HCT116 (cell line): ENCODE measurements at regions not wholly inside any gene's neighbourhood (a gene's known extent, or its start where the extent isn't known, plus 50 kb on each side); places are given as distances from the start of the nearest gene placed in this dataset.

ENCODE experiments used
- ATAC-seq: fragments of 200-7000 bp; cut with Tn5 transposase; 2 replicates; pipeline ENCODE4 v1.9.1; 2020; ENCODE audit warnings: mild to moderate bottlenecking, moderate library complexity
- BruUV-seq: library from RNA; stranded (reverse); fragments of 400-500 nt; replicated peaks from 2 replicates; lab custom pipeline; 2021; lab: Mats Ljungman, UMichigan
- CTCF ChIA-PET: fragments of 300-600 bp; sonication (Branson Sonifier 250); formaldehyde crosslinking; loops from one replicate; lab custom pipeline; 2021; ENCODE audit warnings: antibody characterized with exemption; lab: Charles Lee
- POLR2A ChIA-PET: fragments of 300-600, 350-600 bp; sonication (Branson Sonifier 250); formaldehyde crosslinking; loops from one replicate; lab custom pipeline; 2021; ENCODE audit warnings: antibody characterized with exemption; lab: Charles Lee
- RAD21 ChIA-PET, 2 experiments: fragments of 300-600 bp; sonication (Branson Sonifier 250); formaldehyde crosslinking; loops; one replicate each; lab custom pipeline; 2023; ENCODE audit warnings: low total read pairs in 2 of 2; ENCODE audit not compliant: uncharacterized antibody in 2 of 2, unreplicated experiment in 2 of 2, low non-redundant PET in 1 of 2; lab: Charles Lee
- DNase-seq: peaks from one replicate; pipeline ENCODE4 v3.0.0-alpha.2; 2010; ENCODE audit warnings: low read depth, low spot score
- H2AFZ ChIP-seq: fragments of 200-600 bp; shearing (Covaris generic), sonication (generic); 2 replicates; pipeline ENCODE4 v1.6.1; 2017; ENCODE audit warnings: low read depth, mixed run types, mixed read lengths, antibody characterized with exemption, low read length; ENCODE audit not compliant: poor library complexity, severe bottlenecking
- H3K27ac ChIP-seq: 2 replicates; pipeline ENCODE4 v1.5.1; 2012; ENCODE audit warnings: low read depth, low read length
- H3K27me3 ChIP-seq: fragments of 200-600 bp; sonication (generic); 2 replicates; pipeline ENCODE4 v1.6.1; 2016; ENCODE audit warnings: mixed run types, low read length, mixed read lengths; ENCODE audit not compliant: insufficient read depth
- H3K36me3 ChIP-seq, 2 experiments: fragments of 200-500 bp in 1 of 2; fragments of 200-600 bp in 1 of 2; sonication (Bioruptor generic) in 1 of 2; sonication (generic) in 1 of 2; 2 replicates each; pipeline versions ENCODE4 v1.5.1 to v1.6.1; 2014 to 2016; ENCODE audit warnings: low read length in 2 of 2, inconsistent platforms in 1 of 2, mixed read lengths in 1 of 2, mixed run types in 1 of 2; ENCODE audit not compliant: insufficient read depth in 2 of 2, control insufficient read depth in 1 of 2
- H3K4me1 ChIP-seq, 2 experiments: fragments of 200-600 bp in 1 of 2; sonication (generic) in 1 of 2; 2 replicates each; pipeline versions ENCODE4 v1.5.1 to v1.6.1; 2012 to 2017; ENCODE audit warnings: low read length in 2 of 2, inconsistent platforms in 1 of 2, mild to moderate bottlenecking in 1 of 2, mixed read lengths in 1 of 2, mixed run types in 1 of 2, moderate library complexity in 1 of 2; ENCODE audit not compliant: insufficient read depth in 2 of 2, control insufficient read depth in 1 of 2
- H3K4me2 ChIP-seq: fragments of 200-600 bp; sonication (generic); 2 replicates; pipeline ENCODE4 v1.6.1; 2017; ENCODE audit warnings: mixed run types, low read length, mixed read lengths
- H3K4me3 ChIP-seq, 2 experiments: fragments of 200-600 bp in 1 of 2; sonication (generic) in 1 of 2; replicated peaks in 1 of 2; 2 replicates each; pipeline ENCODE4 v1.5.1; 2011 to 2016; ENCODE audit warnings: low read length in 2 of 2, control low read depth in 1 of 2, low read depth in 1 of 2, mild to moderate bottlenecking in 1 of 2, mixed read lengths in 1 of 2, mixed run types in 1 of 2
- H3K79me2 ChIP-seq: fragments of 200-600 bp; sonication (generic); 2 replicates; pipeline ENCODE4 v1.6.1; 2017; ENCODE audit warnings: mild to moderate bottlenecking, mixed run types, low read length, moderate library complexity, mixed read lengths; ENCODE audit not compliant: insufficient read depth
- H3K9ac ChIP-seq: fragments of 200-600 bp; sonication (generic); 2 replicates; pipeline ENCODE4 v1.6.1; 2016; ENCODE audit warnings: low read length, mixed read lengths
- H3K9me2 ChIP-seq: fragments of 200-600 bp; sonication (generic), shearing (Covaris generic); 2 replicates; pipeline ENCODE4 v1.6.1; 2017; ENCODE audit warnings: mixed run types, mild to moderate bottlenecking, moderate library complexity; ENCODE audit not compliant: insufficient read depth
- H3K9me3 ChIP-seq, 2 experiments: fragments of 200-500 bp in 1 of 2; fragments of 200-600 bp in 1 of 2; sonication (Bioruptor generic) in 1 of 2; sonication (generic) in 1 of 2; 2 replicates each; pipeline ENCODE4 v1.6.1; 2014 to 2017; ENCODE audit warnings: low read length in 2 of 2, mixed read lengths in 2 of 2, inconsistent platforms in 1 of 2, low read depth in 1 of 2, mild to moderate bottlenecking in 1 of 2, mixed run types in 1 of 2, moderate library complexity in 1 of 2; ENCODE audit not compliant: control insufficient read depth in 1 of 2, insufficient read depth in 1 of 2
- H4K20me1 ChIP-seq: fragments of 200-600 bp; sonication (generic), shearing (Covaris generic); 2 replicates; pipeline ENCODE4 v1.6.1; 2017; ENCODE audit warnings: mixed run types, mild to moderate bottlenecking, moderate library complexity; ENCODE audit not compliant: insufficient read depth
- CBX3 ChIP-seq: IDR thresholded peaks from 2 replicates; pipeline ENCODE4 v1.6.1; 2012; ENCODE audit warnings: low read depth
- CEBPB ChIP-seq: IDR thresholded peaks from 2 replicates; pipeline ENCODE4 v1.6.1; 2012; ENCODE audit warnings: low read depth
- CTCF ChIP-seq, 3 experiments: fragments of 200-600 bp in 1 of 3; sonication (generic) in 1 of 3; IDR thresholded peaks in 2 of 3; conservative IDR thresholded peaks in 1 of 3; 2 replicates each; pipeline ENCODE4 v1.5.1; 2012 to 2017; ENCODE audit warnings: low read depth in 2 of 3, low read length in 2 of 3, antibody characterized with exemption in 1 of 3, borderline replicate concordance in 1 of 3, control low read depth in 1 of 3, mild to moderate bottlenecking in 1 of 3, mixed read lengths in 1 of 3, mixed run types in 1 of 3, moderate library complexity in 1 of 3; ENCODE audit not compliant: insufficient read depth in 1 of 3
- EZH2 ChIP-seq: fragments of 200-600 bp; sonication (generic); IDR thresholded peaks from 2 replicates; pipeline ENCODE4 v1.6.1; 2017; ENCODE audit warnings: antibody characterized with exemption, mixed run types
- FOSL1 ChIP-seq: IDR thresholded peaks from 2 replicates; pipeline ENCODE4 v1.6.1; 2012; ENCODE audit warnings: low read depth
- JUND ChIP-seq: IDR thresholded peaks from 2 replicates; pipeline ENCODE4 v1.6.1; 2012
- POLR2A ChIP-seq: IDR thresholded peaks from 2 replicates; pipeline ENCODE4 v1.7.0; 2011; ENCODE audit warnings: borderline replicate concordance; ENCODE audit not compliant: insufficient read depth, insufficient read length; ENCODE audit errors: extremely low read depth
- RAD21 ChIP-seq: IDR thresholded peaks from 2 replicates; pipeline ENCODE4 v1.6.1; 2012; ENCODE audit warnings: low read depth, mild to moderate bottlenecking
- SIN3A ChIP-seq: IDR thresholded peaks from 2 replicates; pipeline ENCODE4 v1.6.1; 2012; ENCODE audit warnings: low read depth
- SP1 ChIP-seq: IDR thresholded peaks from 2 replicates; pipeline ENCODE4 v1.6.1; 2012; ENCODE audit warnings: low read depth
- SRF ChIP-seq: IDR thresholded peaks from 2 replicates; pipeline ENCODE4 v1.6.1; 2012; ENCODE audit warnings: low read depth
- TCF7L2 ChIP-seq: IDR thresholded peaks from 2 replicates; pipeline ENCODE4 v1.7.0; 2011; ENCODE audit warnings: borderline replicate concordance, inconsistent platforms; ENCODE audit not compliant: insufficient read depth, insufficient read length; ENCODE audit errors: extremely low read depth
- YY1 ChIP-seq: IDR thresholded peaks from 2 replicates; pipeline ENCODE4 v1.6.1; 2011; ENCODE audit warnings: low read length, low read depth, moderate library complexity, mild to moderate bottlenecking; ENCODE audit not compliant: insufficient replicate concordance; ENCODE audit errors: extremely low read depth
- ZBTB33 ChIP-seq: IDR thresholded peaks from 2 replicates; pipeline ENCODE4 v1.6.1; 2011; ENCODE audit warnings: mild to moderate bottlenecking, low read length, moderate library complexity; ENCODE audit not compliant: insufficient replicate concordance; ENCODE audit errors: extremely low read depth
- intact Hi-C: fragments of 100-400 bp; cut with micrococcal nuclease; formaldehyde crosslinking; loops from 2 replicates; pipeline ENCODE4 v1.10.0; 2022

- no peak overlapping the region for H3K27ac ChIP-seq
- CTCF ChIA-PET, result no interaction called here
- H3K27me3 ChIP-seq, result peaks cover 86% of the 10 kb centered on the region
- H3K9me3 ChIP-seq, result no peaks in the 10 kb centered on the region
- intact Hi-C loops, result no loop called here
- POLR2A ChIA-PET, result no interaction called here
- no peaks in the 10 kb centered on the region for H4K20me1 ChIP-seq
- no peak overlapping the region for H3K4me2 ChIP-seq
- H3K9ac ChIP-seq, result no peak overlapping the region
- TF ChIP-seq EZH2 (no peak), YY1 (no peak), CBX3 (no peak), TCF7L2 (no peak), RAD21 (no peak), JUND (no peak), SP1 (no peak), CTCF (IDR thresholded peaks at IDR 0.05 in 2 of 3, conservative IDR thresholded peaks at IDR 0.05 in 1 of 3; ENCODE audit: borderline replicate concordance in 1 of 3, insufficient read depth in 1 of 3, low read depth in 2 of 3, low read length in 2 of 3) (no peak), CEBPB (no peak), SRF (no peak), FOSL1 (no peak), POLR2A (no peak), ZBTB33 (no peak), SIN3A (no peak)
- TF ChIP-seq, all 23 proteins: peak for 0
- Histone ChIP-seq H3K36me3 (no peaks in the 10 kb centered on the region), H3K4me1 (no peaks in the 10 kb centered on the region), H3K79me2 (no peaks in the 10 kb centered on the region), H3K4me3 (no peak overlapping the region), H2AFZ (no peak overlapping the region), H3K9me2 (no peaks in the 10 kb centered on the region)
- no peak for ATAC-seq
- no peak for DNase-seq
- BruUV-seq, result no TSS peak
- RAD21 ChIA-PET, result no interaction called here
Measured at GRCh38 chr22:26958378-26958777, 301.0 kb downstream of the MIAT start.
